ENCODE measurements at regions not wholly inside any gene's neighbourhood (a gene's known extent, or its start where the extent isn't known, plus 50 kb on each side); places are given as distances from the start of the nearest gene placed in this dataset.

DNA sequence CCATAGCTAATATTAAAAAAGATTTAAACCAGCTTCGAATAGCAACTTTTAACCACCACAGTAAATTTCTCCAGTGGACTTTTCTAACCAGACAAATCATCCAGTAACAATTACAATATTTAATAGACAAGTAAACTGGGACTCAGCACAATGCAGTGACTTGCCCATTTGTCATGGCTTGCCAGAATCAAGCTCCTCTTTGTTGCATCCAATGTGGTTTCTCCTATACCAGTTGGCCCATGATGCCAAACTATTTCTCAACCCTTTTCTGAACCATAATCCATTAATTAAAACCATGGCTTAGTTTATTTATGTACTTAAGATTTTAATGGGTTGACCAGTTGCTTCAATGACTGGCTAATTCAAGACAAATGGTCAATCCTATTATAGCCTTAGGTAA lies 64.4 kb downstream of the DIO2 start:
- intact Hi-C loops (cut with DNase I; ENCODE audit: low total_unique reads) = no loop called here
- Histone ChIP-seq H3K9me3 (no peaks in the 10 kb centered on the region), H3K27me3 (no peaks in the 10 kb centered on the region), H3K27ac (no peak overlapping the region), H3K4me3 (no peak overlapping the region), H3K4me1 (no peaks in the 10 kb centered on the region), H3K36me3 (no peaks in the 10 kb centered on the region)
- TF ChIP-seq, protein P1, sequence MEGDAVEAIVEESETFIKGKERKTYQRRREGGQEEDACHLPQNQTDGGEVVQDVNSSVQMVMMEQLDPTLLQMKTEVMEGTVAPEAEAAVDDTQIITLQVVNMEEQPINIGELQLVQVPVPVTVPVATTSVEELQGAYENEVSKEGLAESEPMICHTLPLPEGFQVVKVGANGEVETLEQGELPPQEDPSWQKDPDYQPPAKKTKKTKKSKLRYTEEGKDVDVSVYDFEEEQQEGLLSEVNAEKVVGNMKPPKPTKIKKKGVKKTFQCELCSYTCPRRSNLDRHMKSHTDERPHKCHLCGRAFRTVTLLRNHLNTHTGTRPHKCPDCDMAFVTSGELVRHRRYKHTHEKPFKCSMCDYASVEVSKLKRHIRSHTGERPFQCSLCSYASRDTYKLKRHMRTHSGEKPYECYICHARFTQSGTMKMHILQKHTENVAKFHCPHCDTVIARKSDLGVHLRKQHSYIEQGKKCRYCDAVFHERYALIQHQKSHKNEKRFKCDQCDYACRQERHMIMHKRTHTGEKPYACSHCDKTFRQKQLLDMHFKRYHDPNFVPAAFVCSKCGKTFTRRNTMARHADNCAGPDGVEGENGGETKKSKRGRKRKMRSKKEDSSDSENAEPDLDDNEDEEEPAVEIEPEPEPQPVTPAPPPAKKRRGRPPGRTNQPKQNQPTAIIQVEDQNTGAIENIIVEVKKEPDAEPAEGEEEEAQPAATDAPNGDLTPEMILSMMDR (IDR thresholded peaks at IDR 0.05) = no peak
- TF ChIP-seq POLR2A (IDR thresholded peaks at IDR 0.05) = no peak
- DNase-seq = no peak

DNA sequence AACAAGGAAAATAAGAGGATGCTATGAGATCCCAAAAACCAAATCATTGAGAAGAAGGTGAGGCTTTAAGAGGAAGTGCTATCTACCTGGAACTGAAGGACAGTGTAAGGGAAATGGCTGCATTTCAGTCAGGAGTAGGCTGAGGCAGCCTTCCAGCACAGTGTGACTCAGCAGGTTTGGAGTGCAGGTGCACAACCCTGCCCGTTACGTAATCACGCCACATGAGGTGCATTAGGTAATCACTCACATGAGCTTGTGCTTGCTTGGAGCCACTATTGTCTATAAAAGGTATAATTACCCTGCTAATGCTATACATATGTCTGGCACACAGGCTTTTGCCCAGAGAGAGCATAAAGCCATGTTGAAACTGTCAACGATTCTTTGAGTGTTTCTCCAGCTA lies 74.9 kb downstream of the DIO2 start:
- no peaks in the 10 kb centered on the region for H3K27me3 ChIP-seq
- no peak overlapping the region for H3K4me3 ChIP-seq
- no peaks in the 10 kb centered on the region for H3K4me1 ChIP-seq
- no peak for DNase-seq
- no peaks in the 10 kb centered on the region for H3K9me3 ChIP-seq
- no peak overlapping the region for H3K27ac ChIP-seq
- intact Hi-C loops (cut with DNase I; ENCODE audit: low total_unique reads) = no loop called here
- H3K36me3 ChIP-seq = no peaks in the 10 kb centered on the region
- no peak for TF ChIP-seq POLR2A (IDR thresholded peaks at IDR 0.05)
- TF ChIP-seq, protein P1 (IDR thresholded peaks at IDR 0.05) = no peak

DNA sequence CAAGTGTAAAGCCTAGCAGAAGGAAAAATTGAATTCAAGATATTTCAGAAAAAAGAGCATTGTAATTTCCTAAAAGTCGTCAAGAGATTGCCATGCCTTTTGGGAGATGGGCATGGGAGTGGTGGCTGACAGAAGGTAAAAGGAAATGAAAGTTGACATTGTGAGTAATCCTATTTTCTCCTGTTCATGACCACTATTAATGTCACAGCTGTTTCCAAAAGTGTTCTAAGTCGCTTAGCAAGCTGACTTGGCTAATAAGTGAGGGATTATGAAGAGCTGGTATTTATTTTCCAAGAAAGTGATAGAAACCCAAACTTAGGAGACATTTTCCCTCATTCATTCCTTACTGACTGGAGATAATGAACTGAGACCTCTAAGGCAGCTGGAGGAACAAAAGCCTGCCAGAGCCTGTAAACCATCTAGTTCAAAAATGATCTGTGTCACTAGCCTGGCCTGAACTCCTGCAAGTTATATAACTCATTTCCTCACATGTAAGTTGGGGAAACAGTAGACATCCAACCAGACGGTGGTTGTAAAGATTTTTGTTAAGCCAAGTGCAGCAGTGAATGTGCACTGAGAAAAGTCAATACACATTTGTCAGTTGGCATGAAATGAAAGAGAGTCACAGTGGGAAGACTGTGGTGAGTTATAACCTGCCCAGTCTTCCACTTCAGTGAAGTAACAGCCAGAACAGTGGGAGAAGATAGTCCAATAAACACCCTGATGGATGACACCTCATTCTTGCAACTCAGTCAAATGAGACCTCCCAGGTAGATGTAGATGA lies 75.8 kb downstream of the DIO2 start:
- Histone ChIP-seq H3K9me3 (no peaks in the 10 kb centered on the region), H3K4me1 (no peaks in the 10 kb centered on the region), H3K27me3 (no peaks in the 10 kb centered on the region), H3K27ac (no peak overlapping the region), H3K4me3 (no peak overlapping the region), H3K36me3 (no peaks in the 10 kb centered on the region)
- intact Hi-C loops (cut with DNase I; ENCODE audit: low total_unique reads) = no loop called here
- TF ChIP-seq POLR2A (IDR thresholded peaks at IDR 0.05) = no peak
- TF ChIP-seq, protein P1 (IDR thresholded peaks at IDR 0.05) = no peak
- no peak for DNase-seq

DNA sequence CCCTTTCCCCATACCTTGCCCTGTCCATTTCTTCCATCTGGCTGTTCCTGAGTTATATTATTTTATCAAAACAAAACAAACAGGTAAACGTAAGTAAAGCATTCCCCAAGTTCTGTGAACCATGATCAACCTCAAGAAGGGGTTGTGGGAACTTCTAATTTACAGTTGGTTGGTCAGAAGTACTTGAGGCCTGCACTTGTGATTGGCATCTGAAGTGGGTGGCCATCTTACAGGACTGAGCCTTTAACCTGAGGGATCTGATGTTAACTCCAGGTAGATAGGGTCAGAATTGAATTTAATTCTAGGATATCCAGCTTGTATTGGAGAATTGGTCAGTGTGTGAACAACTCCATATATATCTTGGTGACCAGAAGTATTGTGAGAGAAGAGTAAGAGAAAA lies 77.0 kb downstream of the DIO2 start:
- H3K4me1 ChIP-seq = no peaks in the 10 kb centered on the region
- H3K4me3 ChIP-seq = no peak overlapping the region
- DNase-seq = no peak
- intact Hi-C loops (cut with DNase I; ENCODE audit: low total_unique reads) = no loop called here
- no peak for TF ChIP-seq POLR2A (IDR thresholded peaks at IDR 0.05)
- TF ChIP-seq, protein P1 (IDR thresholded peaks at IDR 0.05) = no peak
- H3K27ac ChIP-seq = no peak overlapping the region
- no peaks in the 10 kb centered on the region for H3K36me3 ChIP-seq
- no peaks in the 10 kb centered on the region for H3K9me3 ChIP-seq
- H3K27me3 ChIP-seq = no peaks in the 10 kb centered on the region

DNA sequence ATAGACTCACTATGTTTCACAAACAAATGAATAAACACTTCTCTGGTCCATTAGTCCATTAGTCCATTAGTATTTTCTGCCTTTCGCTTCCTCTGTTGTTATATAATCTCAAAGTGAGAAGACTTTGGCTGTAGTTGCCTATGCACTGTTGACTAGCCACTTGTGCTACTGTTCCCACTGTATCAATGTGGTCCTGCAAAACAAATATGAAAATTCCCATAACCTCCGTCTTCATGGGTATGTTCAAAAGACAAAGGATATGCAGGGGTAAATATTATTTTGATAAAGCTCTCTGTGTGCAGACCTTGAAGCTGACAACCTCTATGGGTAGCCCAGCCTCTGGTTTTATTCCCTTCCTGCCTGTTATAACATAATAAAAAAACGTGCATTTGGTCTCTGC lies 77.8 kb downstream of the DIO2 start:
- no peak for DNase-seq
- TF ChIP-seq, protein P1 (IDR thresholded peaks at IDR 0.05) = no peak
- no peak for TF ChIP-seq POLR2A (IDR thresholded peaks at IDR 0.05)
- Histone ChIP-seq H3K27me3 (no peaks in the 10 kb centered on the region), H3K36me3 (no peaks in the 10 kb centered on the region), H3K27ac (no peak overlapping the region), H3K4me3 (no peak overlapping the region), H3K9me3 (no peaks in the 10 kb centered on the region), H3K4me1 (no peaks in the 10 kb centered on the region)
- intact Hi-C loops (cut with DNase I; ENCODE audit: low total_unique reads) = no loop called here

Measured in uterus (tissue), 3 donors.